ENCODE measurements at regions not wholly inside any gene's neighbourhood (a gene's known extent, or its start where the extent isn't known, plus 50 kb on each side); places are given as distances from the start of the nearest gene placed in this dataset.

GRCh38 chr11:21839796-21840195 lies 353.1 kb upstream of the ANO5 start:
- Mint-ChIP-seq H3K4me3 (no peak overlapping the region), H3K27ac (no peak overlapping the region), H3K4me1 (no peaks in the 10 kb centered on the region), H3K9me3 (peaks cover 0 to 12% (median 2%) of the 10 kb centered on the region in 11 donors), H3K27me3 (no peaks in the 10 kb centered on the region), H3K36me3 (no peaks in the 10 kb centered on the region)
- ATAC-seq (no peak), DNase-seq (no peak)
- Histone ChIP-seq H3K27ac (ENCODE audit: low read depth, low read length) (no peak overlapping the region), H3K9me3 (ENCODE audit: control insufficient read depth in 2 of 3, low read length in 3 of 3) (no peaks in the 10 kb centered on the region), H3K4me1 (ENCODE audit: control insufficient read depth in 2 of 2, insufficient read depth in 2 of 2, low read length in 2 of 2) (no peaks in the 10 kb centered on the region), H3K36me3 (ENCODE audit: control insufficient read depth in 2 of 3, insufficient read depth in 3 of 3, low read length in 3 of 3) (no peaks in the 10 kb centered on the region), H3K4me3 (ENCODE audit: low read length) (no peak overlapping the region), H3K27me3 (ENCODE audit: control insufficient read depth in 2 of 2, insufficient read depth in 2 of 2, low read length in 2 of 2) (no peaks in the 10 kb centered on the region)
- POLR2A ChIA-PET: no interaction called here
- CTCF ChIA-PET: no interaction called here
- intact Hi-C loops (cut with micrococcal nuclease): no loop called here

GRCh38 chr11:21861314-21861713 lies 331.6 kb upstream of the ANO5 start:
- no peaks in the 10 kb centered on the region for H3K27me3 Mint-ChIP-seq
- POLR2A ChIA-PET: no interaction called here
- intact Hi-C loops (cut with micrococcal nuclease): no loop called here
- DNase-seq (no peak), ATAC-seq (no peak)
- H3K9me3 ChIP-seq (ENCODE audit: control insufficient read depth in 2 of 3, low read length in 3 of 3): no peaks in the 10 kb centered on the region
- no peak overlapping the region for H3K27ac Mint-ChIP-seq
- H3K9me3 Mint-ChIP-seq: peaks cover 0 to 16% (median 2%) of the 10 kb centered on the region in 11 donors
- H3K4me3 Mint-ChIP-seq: no peak overlapping the region
- CTCF ChIA-PET: no interaction called here
- H3K4me3 ChIP-seq (ENCODE audit: low read length): no peak overlapping the region
- H3K36me3 Mint-ChIP-seq: peaks cover 0 to 4% (median 0%) of the 10 kb centered on the region in 5 donors
- no peaks in the 10 kb centered on the region for H3K36me3 ChIP-seq (ENCODE audit: control insufficient read depth in 2 of 3, insufficient read depth in 3 of 3, low read length in 3 of 3)
- H3K27ac ChIP-seq (ENCODE audit: low read depth, low read length): no peak overlapping the region
- H3K4me1 ChIP-seq (ENCODE audit: control insufficient read depth in 2 of 2, insufficient read depth in 2 of 2, low read length in 2 of 2): no peaks in the 10 kb centered on the region
- H3K4me1 Mint-ChIP-seq: no peaks in the 10 kb centered on the region
- no peaks in the 10 kb centered on the region for H3K27me3 ChIP-seq (ENCODE audit: control insufficient read depth in 2 of 2, insufficient read depth in 2 of 2, low read length in 2 of 2)

GRCh38 chr11:21865541-21865940 lies 327.3 kb upstream of the ANO5 start:
- no peaks in the 10 kb centered on the region for H3K36me3 ChIP-seq (ENCODE audit: control insufficient read depth in 2 of 3, insufficient read depth in 3 of 3, low read length in 3 of 3)
- DNase-seq (no peak), ATAC-seq (no peak)
- no peak overlapping the region for H3K4me3 ChIP-seq (ENCODE audit: low read length)
- no peak overlapping the region for H3K27ac ChIP-seq (ENCODE audit: low read depth, low read length)
- H3K9me3 ChIP-seq (ENCODE audit: control insufficient read depth in 2 of 3, low read length in 3 of 3): no peaks in the 10 kb centered on the region
- ChIA-PET CTCF (no interaction called here), POLR2A (no interaction called here)
- Mint-ChIP-seq H3K4me3 (no peak overlapping the region), H3K9me3 (peaks cover 0 to 11% (median 0%) of the 10 kb centered on the region in 11 donors), H3K27ac (no peak overlapping the region), H3K4me1 (no peaks in the 10 kb centered on the region), H3K27me3 (no peaks in the 10 kb centered on the region), H3K36me3 (no peaks in the 10 kb centered on the region)
- no peaks in the 10 kb centered on the region for H3K4me1 ChIP-seq (ENCODE audit: control insufficient read depth in 2 of 2, insufficient read depth in 2 of 2, low read length in 2 of 2)
- no peaks in the 10 kb centered on the region for H3K27me3 ChIP-seq (ENCODE audit: control insufficient read depth in 2 of 2, insufficient read depth in 2 of 2, low read length in 2 of 2)
- intact Hi-C loops (cut with micrococcal nuclease): no loop called here

- ATAC-seq: no peak
- ChIA-PET CTCF (no interaction called here), POLR2A (no interaction called here)
- no peaks in the 10 kb centered on the region for H3K27me3 ChIP-seq (ENCODE audit: control insufficient read depth in 2 of 2, insufficient read depth in 2 of 2, low read length in 2 of 2)
- intact Hi-C loops (cut with micrococcal nuclease): no loop called here
- Mint-ChIP-seq H3K4me1 (no peaks in the 10 kb centered on the region), H3K9me3 (peaks cover 0 to 11% (median 0%) of the 10 kb centered on the region in 11 donors), H3K27ac (no peak overlapping the region), H3K4me3 (no peak overlapping the region), H3K36me3 (no peaks in the 10 kb centered on the region), H3K27me3 (no peaks in the 10 kb centered on the region)
- H3K9me3 ChIP-seq (ENCODE audit: control insufficient read depth in 2 of 3, low read length in 3 of 3): no peaks in the 10 kb centered on the region
- H3K4me1 ChIP-seq (ENCODE audit: control insufficient read depth in 2 of 2, insufficient read depth in 2 of 2, low read length in 2 of 2): no peaks in the 10 kb centered on the region
- H3K36me3 ChIP-seq (ENCODE audit: control insufficient read depth in 2 of 3, insufficient read depth in 3 of 3, low read length in 3 of 3): no peaks in the 10 kb centered on the region
- H3K27ac ChIP-seq (ENCODE audit: low read depth, low read length): no peak overlapping the region
- no peak overlapping the region for H3K4me3 ChIP-seq (ENCODE audit: low read length)
- DNase-seq: no peak
Observed at GRCh38 chr11:21866781-21867180, 326.1 kb upstream of the ANO5 start.

GRCh38 chr11:21877151-21877550 lies 315.7 kb upstream of the ANO5 start:
- H3K36me3 Mint-ChIP-seq: no peaks in the 10 kb centered on the region
- CTCF ChIA-PET: no interaction called here
- intact Hi-C loops (cut with micrococcal nuclease): no loop called here
- H3K4me3 Mint-ChIP-seq: no peak overlapping the region
- Histone ChIP-seq H3K36me3 (ENCODE audit: control insufficient read depth in 2 of 3, insufficient read depth in 3 of 3, low read length in 3 of 3) (no peaks in the 10 kb centered on the region), H3K27ac (ENCODE audit: low read depth, low read length) (no peak overlapping the region), H3K4me3 (ENCODE audit: low read length) (no peak overlapping the region), H3K27me3 (ENCODE audit: control insufficient read depth in 2 of 2, insufficient read depth in 2 of 2, low read length in 2 of 2) (no peaks in the 10 kb centered on the region), H3K4me1 (ENCODE audit: control insufficient read depth in 2 of 2, insufficient read depth in 2 of 2, low read length in 2 of 2) (no peaks in the 10 kb centered on the region), H3K9me3 (ENCODE audit: control insufficient read depth in 2 of 3, low read length in 3 of 3) (no peaks in the 10 kb centered on the region)
- ATAC-seq: no peak
- no peaks in the 10 kb centered on the region for H3K4me1 Mint-ChIP-seq
- peaks cover 0 to 15% (median 4%) of the 10 kb centered on the region in 11 donors for H3K9me3 Mint-ChIP-seq
- POLR2A ChIA-PET: no interaction called here
- no peaks in the 10 kb centered on the region for H3K27me3 Mint-ChIP-seq
- no peak for DNase-seq
- no peak overlapping the region for H3K27ac Mint-ChIP-seq

GRCh38 chr11:21883354-21883753 lies 309.5 kb upstream of the ANO5 start:
- H3K27me3 Mint-ChIP-seq: no peaks in the 10 kb centered on the region
- H3K4me3 ChIP-seq (ENCODE audit: low read length): no peak overlapping the region
- no peak overlapping the region for H3K4me3 Mint-ChIP-seq
- CTCF ChIA-PET: no interaction called here
- H3K4me1 Mint-ChIP-seq: peaks cover 0 to 2% (median 0%) of the 10 kb centered on the region in 7 donors
- H3K4me1 ChIP-seq (ENCODE audit: control insufficient read depth in 2 of 2, insufficient read depth in 2 of 2, low read length in 2 of 2): no peaks in the 10 kb centered on the region
- POLR2A ChIA-PET: no interaction called here
- DNase-seq (no peak), ATAC-seq (no peak)
- no peak overlapping the region for H3K27ac Mint-ChIP-seq
- no peaks in the 10 kb centered on the region for H3K27me3 ChIP-seq (ENCODE audit: control insufficient read depth in 2 of 2, insufficient read depth in 2 of 2, low read length in 2 of 2)
- H3K36me3 Mint-ChIP-seq: no peaks in the 10 kb centered on the region
- no peak overlapping the region for H3K27ac ChIP-seq (ENCODE audit: low read depth, low read length)
- H3K9me3 ChIP-seq (ENCODE audit: control insufficient read depth in 2 of 3, low read length in 3 of 3): no peaks in the 10 kb centered on the region
- no peaks in the 10 kb centered on the region for H3K36me3 ChIP-seq (ENCODE audit: control insufficient read depth in 2 of 3, insufficient read depth in 3 of 3, low read length in 3 of 3)
- peaks cover 0 to 23% (median 8%) of the 10 kb centered on the region in 11 donors for H3K9me3 Mint-ChIP-seq
- intact Hi-C loops (cut with micrococcal nuclease): no loop called here

- H3K9me3 ChIP-seq (ENCODE audit: control insufficient read depth in 2 of 3, low read length in 3 of 3): no peaks in the 10 kb centered on the region
- intact Hi-C loops (cut with micrococcal nuclease): no loop called here
- ChIA-PET POLR2A (no interaction called here), CTCF (no interaction called here)
- no peak overlapping the region for H3K27ac ChIP-seq (ENCODE audit: low read depth, low read length)
- DNase-seq (no peak), ATAC-seq (no peak)
- no peak overlapping the region for H3K4me3 Mint-ChIP-seq
- H3K27me3 ChIP-seq (ENCODE audit: control insufficient read depth in 2 of 2, insufficient read depth in 2 of 2, low read length in 2 of 2): no peaks in the 10 kb centered on the region
- H3K36me3 Mint-ChIP-seq: no peaks in the 10 kb centered on the region
- H3K36me3 ChIP-seq (ENCODE audit: control insufficient read depth in 2 of 3, insufficient read depth in 3 of 3, low read length in 3 of 3): no peaks in the 10 kb centered on the region
- H3K9me3 Mint-ChIP-seq: peaks cover 0 to 21% (median 4%) of the 10 kb centered on the region in 11 donors
- H3K27me3 Mint-ChIP-seq: no peaks in the 10 kb centered on the region
- no peak overlapping the region for H3K4me3 ChIP-seq (ENCODE audit: low read length)
- peaks cover 0 to 2% (median 0%) of the 10 kb centered on the region in 7 donors for H3K4me1 Mint-ChIP-seq
- no peak overlapping the region for H3K27ac Mint-ChIP-seq
- H3K4me1 ChIP-seq (ENCODE audit: control insufficient read depth in 2 of 2, insufficient read depth in 2 of 2, low read length in 2 of 2): no peaks in the 10 kb centered on the region
Observed at GRCh38 chr11:21888814-21889213, 304.1 kb upstream of the ANO5 start.
